Motor neuron (in vitro differentiated cells): ENCODE measurements at regions not wholly inside any gene's neighbourhood (a gene's known extent, or its start where the extent isn't known, plus 50 kb on each side); places are given as distances from the start of the nearest gene placed in this dataset.
"Not testable (repeated sequence)": the region's sequence is repeated elsewhere in the genome, so short reads cannot be mapped to it uniquely, and the experiment has no call there.

Experiments used
- ATAC-seq, 8 experiments: fragments of 200-7000 bp; cut with Tn5 transposase; replicated peaks in 6 of 8; 2 replicates each; pipeline ENCODE4 v1.8.0; 2021; ENCODE audit warnings: mild to moderate bottlenecking in 8 of 8, moderate library complexity in 8 of 8
- H3K27ac ChIP-seq, 2 donors: fragments of 250-450 bp; sonication (Bioruptor Pico); 2 replicates each; pipeline ENCODE4 v1.9.0; 2021; ENCODE audit warnings: antibody characterized with exemption in 2 of 2, mild to moderate bottlenecking in 2 of 2, moderate library complexity in 1 of 2
- H3K4me1 ChIP-seq, 2 donors: fragments of 250-450 bp; sonication (Bioruptor Pico); replicated peaks in 1 of 2; 2 replicates each; pipeline ENCODE4 v1.6.1; 2021; ENCODE audit warnings: antibody characterized with exemption in 2 of 2, mild to moderate bottlenecking in 2 of 2, moderate library complexity in 1 of 2
- H3K4me3 ChIP-seq, 5 donors: fragments of 250-450 bp; sonication (Bioruptor Pico); 2 replicates each; pipeline ENCODE4 v1.9.0; 2021; ENCODE audit warnings: antibody characterized with exemption in 5 of 5, mild to moderate bottlenecking in 5 of 5, moderate library complexity in 4 of 5
- WGBS, 10 experiments: fragments of 450-650 bp; shearing (Covaris generic); methylation state at CpG; one replicate each; pipeline ENCODE4 v1.0.0; 2022; 5-methylcytosine and 5-hydroxymethylcytosine counted together
- in situ Hi-C, 9 experiments: fragments of 400-800 bp; cut with MboI; loops; one replicate each; pipeline ENCODE4 v1.15.0; 2021; ENCODE audit warnings: low sequenced_read_pairs in 9 of 9, low pct_unique_long_range_greater_than_20kb in 2 of 9; ENCODE audit not compliant: unreplicated experiment in 9 of 9

DNA sequence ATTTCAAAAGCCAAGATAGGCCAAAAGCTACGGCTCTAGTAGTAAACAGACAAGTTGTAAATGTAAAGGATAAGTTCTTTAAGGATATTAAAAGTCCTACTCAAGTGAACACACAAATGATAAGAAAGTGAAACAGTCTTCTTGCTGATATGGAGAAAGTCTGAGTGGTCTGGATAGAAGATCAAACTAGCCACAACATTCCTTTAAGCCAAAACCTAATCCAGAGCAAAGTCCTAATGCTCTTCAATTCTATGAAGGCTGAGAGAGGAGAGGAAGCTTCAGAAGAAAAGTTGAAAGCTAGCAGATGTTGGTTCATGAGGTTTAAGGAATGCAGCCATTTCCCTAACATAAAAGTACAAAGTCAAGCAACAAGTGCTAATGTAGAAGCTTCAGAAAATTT, 111.7 kb upstream of the ZEB2 start:
- in situ Hi-C loops: no loop called here
- no peak overlapping the region for H3K4me3 ChIP-seq
- 60 to 100% (median 88%) methylated on average over 1 of the region's 1 CpG; no CpG with 5 or more reads in 3 of the 10 experiments for WGBS, 10 experiments
- ATAC-seq: no peak
- H3K4me1 ChIP-seq: no peaks in the 10 kb centered on the region
- no peak overlapping the region for H3K27ac ChIP-seq

GRCh38 chr2:144630459-144631215, 110.7 kb upstream of the ZEB2 start:
- WGBS, 10 experiments: 76 to 100% (median 94%) methylated on average over 1 to 2 of the region's 2 CpGs; no CpG with 5 or more reads in 1 of the 10 experiments
- no peak for ATAC-seq
- no peak overlapping the region for H3K27ac ChIP-seq
- in situ Hi-C loops: no loop called here
- H3K4me1 ChIP-seq: no peaks in the 10 kb centered on the region
- no peak overlapping the region for H3K4me3 ChIP-seq

- Histone ChIP-seq H3K27ac (no peak overlapping the region), H3K4me3 (no peak overlapping the region), H3K4me1 (no peaks in the 10 kb centered on the region)
- ATAC-seq: no peak
- in situ Hi-C loops: no loop called here
Observed at GRCh38 chr2:144629935-144630334, 110.0 kb upstream of the ZEB2 start.

DNA sequence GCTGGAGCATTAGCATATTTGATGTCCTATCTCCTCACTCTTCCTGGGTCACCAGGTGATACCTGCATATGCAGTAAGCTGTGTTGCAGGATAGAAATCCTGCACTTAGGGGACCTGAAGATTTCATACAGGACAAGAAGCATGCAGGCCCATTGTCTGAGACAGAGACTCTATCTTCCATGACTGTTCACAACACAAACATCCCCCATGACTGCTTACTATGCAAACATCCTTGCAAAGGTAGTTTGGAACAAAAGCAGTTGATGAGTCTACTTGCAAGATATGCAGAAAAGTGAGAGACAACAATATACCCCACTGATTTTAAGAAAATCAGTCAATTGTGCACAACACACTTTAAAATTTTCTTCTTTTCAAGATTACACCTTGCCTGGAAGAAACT, 108.6 kb upstream of the ZEB2 start:
- no peak for ATAC-seq
- in situ Hi-C loops: no loop called here
- H3K4me1 ChIP-seq: no peaks in the 10 kb centered on the region
- no peak overlapping the region for H3K27ac ChIP-seq
- no peak overlapping the region for H3K4me3 ChIP-seq

GRCh38 chr2:144625626-144626025, 105.7 kb upstream of the ZEB2 start:
- Histone ChIP-seq H3K4me1 (no peaks in the 10 kb centered on the region), H3K4me3 (no peak overlapping the region), H3K27ac (no peak overlapping the region)
- ATAC-seq: no peak
- in situ Hi-C loops: no loop called here
- WGBS, 10 experiments: 42 to 100% (median 90%) methylated on average over 2 to 5 of the region's 5 CpGs

- ATAC-seq: no peak
Observed at GRCh38 chr2:144625226-144625625, 105.3 kb upstream of the ZEB2 start.

GRCh38 chr2:144624451-144624850, 104.5 kb upstream of the ZEB2 start:
- no peak overlapping the region for H3K27ac ChIP-seq
- ATAC-seq: no peak
- 94 to 100% (median 97%) methylated on average over 1 to 4 of the region's 4 CpGs; no CpG with 5 or more reads in 2 of the 10 experiments for WGBS, 10 experiments
- no peaks in the 10 kb centered on the region for H3K4me1 ChIP-seq
- no peak overlapping the region for H3K4me3 ChIP-seq
- in situ Hi-C loops: no loop called here

More at GRCh38 chr2:144625226-144625625, 105.3 kb upstream of the ZEB2 start:
- H3K4me3 ChIP-seq: no peak overlapping the region
- 83 to 100% (median 97%) methylated on average over 1 to 3 of the region's 3 CpGs; no CpG with 5 or more reads in 1 of the 10 experiments for WGBS, 10 experiments
- in situ Hi-C loops: no loop called here
- no peaks in the 10 kb centered on the region for H3K4me1 ChIP-seq
- H3K27ac ChIP-seq: no peak overlapping the region

DNA sequence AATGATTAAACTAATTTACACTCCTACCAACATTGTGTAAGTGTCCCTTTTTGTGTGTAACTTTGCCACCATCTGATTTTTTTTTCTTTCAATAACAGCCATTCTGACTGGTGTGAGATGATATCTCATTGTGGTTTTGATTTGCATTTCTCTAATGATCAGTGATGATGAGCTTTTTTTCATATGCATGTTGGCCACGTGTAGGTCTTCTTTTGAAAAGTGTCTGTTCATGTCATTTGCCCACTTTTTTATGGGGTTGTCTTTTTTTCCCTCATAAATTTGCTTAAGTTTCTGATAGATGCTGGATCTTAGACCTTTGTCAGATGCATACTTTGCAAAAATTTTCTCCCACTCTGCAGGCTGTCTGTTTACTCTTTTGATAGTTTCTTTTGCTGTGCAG, 102.5 kb upstream of the ZEB2 start:
- H3K27ac ChIP-seq, ATAC-seq, H3K4me1 ChIP-seq, in situ Hi-C loops, H3K4me3 ChIP-seq: not testable (repeated sequence)
- WGBS, 10 experiments: 0 to 100% (median 79%) methylated on average over 1 of the region's 1 CpG; no CpG with 5 or more reads in 2 of the 10 experiments

GRCh38 chr2:144621266-144621665, 101.3 kb upstream of the ZEB2 start:
- ATAC-seq: no peak
- WGBS, 10 experiments: 74 to 100% (median 92%) methylated on average over 2 to 3 of the region's 3 CpGs
- Histone ChIP-seq H3K27ac (no peak overlapping the region), H3K4me1 (no peaks in the 10 kb centered on the region), H3K4me3 (no peak overlapping the region)
- in situ Hi-C loops: no loop called here

DNA sequence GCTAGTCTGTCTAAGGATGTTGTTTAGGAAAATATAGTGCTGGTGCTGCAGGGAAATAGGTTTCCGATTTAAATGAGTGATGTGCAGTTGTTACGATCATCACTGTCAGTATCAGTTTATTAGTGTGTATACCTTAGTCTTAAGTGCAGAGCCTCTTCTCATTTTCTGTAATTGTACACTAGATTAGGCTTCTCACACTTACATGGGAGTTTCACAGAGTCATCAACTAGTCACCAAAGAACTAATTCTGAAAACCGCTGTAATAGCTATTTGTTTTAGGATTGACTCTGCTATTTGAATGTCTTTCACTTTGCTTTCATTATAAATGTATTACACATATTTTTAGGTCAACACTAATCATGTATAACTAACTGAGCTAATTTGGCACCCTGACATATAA, 99.8 kb upstream of the ZEB2 start:
- no peak overlapping the region for H3K4me3 ChIP-seq
- in situ Hi-C loops: no loop called here
- 42 to 89% (median 56%) methylated on average over 1 to 3 of the region's 3 CpGs; no CpG with 5 or more reads in 2 of the 10 experiments for WGBS, 10 experiments
- no peaks in the 10 kb centered on the region for H3K4me1 ChIP-seq
- ATAC-seq: no peak
- H3K27ac ChIP-seq: no peak overlapping the region

DNA sequence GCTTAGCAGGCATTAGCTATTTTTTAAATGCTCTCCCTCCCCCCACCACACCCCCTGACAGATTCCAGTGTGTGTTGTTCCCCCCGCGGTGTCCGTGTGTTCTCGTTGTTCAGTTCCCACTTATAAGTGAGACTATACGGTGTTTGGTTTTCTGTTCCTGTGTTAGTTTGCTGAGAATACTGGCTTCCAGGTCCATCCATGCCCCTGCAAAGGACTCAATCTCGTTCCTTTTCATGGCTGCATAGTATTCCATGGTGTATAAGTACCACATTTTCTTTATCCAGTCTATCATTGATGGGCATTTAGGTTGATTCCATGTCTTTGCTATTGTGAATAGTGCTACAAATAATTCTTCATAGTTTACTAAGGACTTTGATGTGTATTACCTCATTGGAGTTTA, 97.3 kb upstream of the ZEB2 start:
- H3K4me1 ChIP-seq, H3K27ac ChIP-seq, ATAC-seq, H3K4me3 ChIP-seq, in situ Hi-C loops: not testable (repeated sequence)
- 63 to 100% (median 85%) methylated on average over 1 to 5 of the region's 6 CpGs; no CpG with 5 or more reads in 4 of the 10 experiments for WGBS, 10 experiments

GRCh38 chr2:144615866-144616565, 96.1 kb upstream of the ZEB2 start:
- Histone ChIP-seq H3K4me3 (no peak overlapping the region), H3K4me1 (no peaks in the 10 kb centered on the region), H3K27ac (no peak overlapping the region)
- in situ Hi-C loops: no loop called here
- no peak for ATAC-seq
- WGBS, 10 experiments: 3 to 63% (median 36%) methylated on average over 3 to 5 of the region's 5 CpGs

- no peak for ATAC-seq
- WGBS, 10 experiments: 27 to 100% (median 81%) methylated on average over 3 to 7 of the region's 7 CpGs; no CpG with 5 or more reads in 1 of the 10 experiments
- in situ Hi-C loops: no loop called here
- no peak overlapping the region for H3K4me3 ChIP-seq
- no peak overlapping the region for H3K27ac ChIP-seq
- no peaks in the 10 kb centered on the region for H3K4me1 ChIP-seq
Observed at GRCh38 chr2:144607891-144608521, 88.1 kb upstream of the ZEB2 start.
